ENCODE measurements at regions not wholly inside any gene's neighbourhood (a gene's known extent, or its start where the extent isn't known, plus 50 kb on each side); places are given as distances from the start of the nearest gene placed in this dataset.
"Not testable (repeated sequence)": the region's sequence is repeated elsewhere in the genome, so short reads cannot be mapped to it uniquely, and the experiment has no call there.

- H3K4me3 ChIP-seq (ENCODE audit: low read length in 2 of 2), result no peak overlapping the region
- CTCF ChIA-PET (ENCODE audit: partially characterized antibody), result no interaction called here
- intact Hi-C loops (cut with micrococcal nuclease), result no loop called here
- DNase-seq, result no peak
- no peaks in the 10 kb centered on the region for H3K27me3 ChIP-seq (ENCODE audit: insufficient read depth, low read length)
- no peaks in the 10 kb centered on the region for H3K36me3 ChIP-seq (ENCODE audit: insufficient read depth, low read length)
- POLR2A ChIA-PET (ENCODE audit: partially characterized antibody), result no interaction called here
- no peaks in the 10 kb centered on the region for H3K4me1 ChIP-seq (ENCODE audit: insufficient read depth, low read length)
- Mint-ChIP-seq H3K36me3 (no peaks in the 10 kb centered on the region), H3K4me3 (no peak overlapping the region), H3K27ac (no peak overlapping the region), H3K27me3 (no peaks in the 10 kb centered on the region), H3K4me1 (no peaks in the 10 kb centered on the region), H3K9me3 (peaks cover 0 to 9% (median 4%) of the 10 kb centered on the region in 8 donors)
- no peaks in the 10 kb centered on the region for H3K9me3 ChIP-seq (ENCODE audit: control insufficient read depth in 1 of 2, low read length in 2 of 2)
- H3K27ac ChIP-seq (ENCODE audit: low read depth, low read length), result no peak overlapping the region
Measured at GRCh38 chr7:68875857-68876256, 722.4 kb upstream of the AUTS2 start.

GRCh38 chr7:68887116-68887515, 711.2 kb upstream of the AUTS2 start:
- H3K27me3 Mint-ChIP-seq; H3K27me3 ChIP-seq (ENCODE audit: insufficient read depth, low read length); H3K4me3 ChIP-seq (ENCODE audit: low read length in 2 of 2); H3K36me3 ChIP-seq (ENCODE audit: insufficient read depth, low read length); H3K27ac Mint-ChIP-seq; H3K4me1 Mint-ChIP-seq; H3K27ac ChIP-seq (ENCODE audit: low read depth, low read length); H3K9me3 ChIP-seq (ENCODE audit: control insufficient read depth in 1 of 2, low read length in 2 of 2); POLR2A ChIA-PET (ENCODE audit: partially characterized antibody); DNase-seq; H3K36me3 Mint-ChIP-seq; H3K4me3 Mint-ChIP-seq; CTCF ChIA-PET (ENCODE audit: partially characterized antibody); intact Hi-C loops (cut with micrococcal nuclease); H3K4me1 ChIP-seq (ENCODE audit: insufficient read depth, low read length): not testable (repeated sequence)
- H3K9me3 Mint-ChIP-seq, result peaks cover 0 to 16% (median 2%) of the 10 kb centered on the region in 8 donors

GRCh38 chr7:68888971-68889385, 709.3 kb upstream of the AUTS2 start:
- Histone ChIP-seq H3K27me3 (ENCODE audit: insufficient read depth, low read length) (no peaks in the 10 kb centered on the region), H3K4me1 (ENCODE audit: insufficient read depth, low read length) (no peaks in the 10 kb centered on the region), H3K9me3 (ENCODE audit: control insufficient read depth in 1 of 2, low read length in 2 of 2) (no peaks in the 10 kb centered on the region), H3K27ac (ENCODE audit: low read depth, low read length) (no peak overlapping the region), H3K4me3 (ENCODE audit: low read length in 2 of 2) (no peak overlapping the region), H3K36me3 (ENCODE audit: insufficient read depth, low read length) (no peaks in the 10 kb centered on the region)
- intact Hi-C loops (cut with micrococcal nuclease), result no loop called here
- Mint-ChIP-seq H3K36me3 (no peaks in the 10 kb centered on the region), H3K4me3 (no peak overlapping the region), H3K4me1 (no peaks in the 10 kb centered on the region), H3K27me3 (no peaks in the 10 kb centered on the region), H3K9me3 (peaks cover 0 to 15% (median 4%) of the 10 kb centered on the region in 8 donors), H3K27ac (no peak overlapping the region)
- POLR2A ChIA-PET (ENCODE audit: partially characterized antibody), result no interaction called here
- CTCF ChIA-PET (ENCODE audit: partially characterized antibody), result no interaction called here
- DNase-seq, result no peak

GRCh38 chr7:68892236-68892635, 706.0 kb upstream of the AUTS2 start:
- H3K27ac ChIP-seq (ENCODE audit: low read depth, low read length), result no peak overlapping the region
- Mint-ChIP-seq H3K4me1 (no peaks in the 10 kb centered on the region), H3K27ac (no peak overlapping the region), H3K4me3 (no peak overlapping the region), H3K9me3 (peaks cover 4 to 18% (median 8%) of the 10 kb centered on the region in 8 donors), H3K27me3 (no peaks in the 10 kb centered on the region), H3K36me3 (no peaks in the 10 kb centered on the region)
- intact Hi-C loops (cut with micrococcal nuclease), result no loop called here
- H3K36me3 ChIP-seq (ENCODE audit: insufficient read depth, low read length), result no peaks in the 10 kb centered on the region
- no peaks in the 10 kb centered on the region for H3K27me3 ChIP-seq (ENCODE audit: insufficient read depth, low read length)
- no peak overlapping the region for H3K4me3 ChIP-seq (ENCODE audit: low read length in 2 of 2)
- no peaks in the 10 kb centered on the region for H3K9me3 ChIP-seq (ENCODE audit: control insufficient read depth in 1 of 2, low read length in 2 of 2)
- H3K4me1 ChIP-seq (ENCODE audit: insufficient read depth, low read length), result no peaks in the 10 kb centered on the region
- ChIA-PET POLR2A (ENCODE audit: partially characterized antibody) (no interaction called here), CTCF (ENCODE audit: partially characterized antibody) (no interaction called here)
- no peak for DNase-seq

- Mint-ChIP-seq H3K9me3 (peaks cover 4 to 16% (median 7%) of the 10 kb centered on the region in 8 donors), H3K27me3 (no peaks in the 10 kb centered on the region), H3K4me3 (no peak overlapping the region), H3K4me1 (no peaks in the 10 kb centered on the region), H3K36me3 (no peaks in the 10 kb centered on the region), H3K27ac (no peak overlapping the region)
- no peak for DNase-seq
- ChIA-PET CTCF (ENCODE audit: partially characterized antibody) (no interaction called here), POLR2A (ENCODE audit: partially characterized antibody) (no interaction called here)
- intact Hi-C loops (cut with micrococcal nuclease), result no loop called here
- no peak overlapping the region for H3K27ac ChIP-seq (ENCODE audit: low read depth, low read length)
- no peaks in the 10 kb centered on the region for H3K27me3 ChIP-seq (ENCODE audit: insufficient read depth, low read length)
- no peaks in the 10 kb centered on the region for H3K36me3 ChIP-seq (ENCODE audit: insufficient read depth, low read length)
- no peaks in the 10 kb centered on the region for H3K4me1 ChIP-seq (ENCODE audit: insufficient read depth, low read length)
- no peak overlapping the region for H3K4me3 ChIP-seq (ENCODE audit: low read length in 2 of 2)
- no peaks in the 10 kb centered on the region for H3K9me3 ChIP-seq (ENCODE audit: control insufficient read depth in 1 of 2, low read length in 2 of 2)
Measured at GRCh38 chr7:68893411-68893810, 704.9 kb upstream of the AUTS2 start.

GRCh38 chr7:68899156-68899555, 699.1 kb upstream of the AUTS2 start:
- peaks cover 6 to 20% (median 11%) of the 10 kb centered on the region in 8 donors for H3K9me3 Mint-ChIP-seq
- CTCF ChIA-PET (ENCODE audit: partially characterized antibody); intact Hi-C loops (cut with micrococcal nuclease); DNase-seq; H3K36me3 Mint-ChIP-seq; H3K9me3 ChIP-seq (ENCODE audit: control insufficient read depth in 1 of 2, low read length in 2 of 2); H3K4me3 Mint-ChIP-seq; H3K27ac ChIP-seq (ENCODE audit: low read depth, low read length); H3K4me1 Mint-ChIP-seq; H3K27ac Mint-ChIP-seq; H3K4me1 ChIP-seq (ENCODE audit: insufficient read depth, low read length); H3K27me3 ChIP-seq (ENCODE audit: insufficient read depth, low read length); H3K27me3 Mint-ChIP-seq; POLR2A ChIA-PET (ENCODE audit: partially characterized antibody); H3K4me3 ChIP-seq (ENCODE audit: low read length in 2 of 2); H3K36me3 ChIP-seq (ENCODE audit: insufficient read depth, low read length): not testable (repeated sequence)

- no peaks in the 10 kb centered on the region for H3K9me3 ChIP-seq (ENCODE audit: control insufficient read depth in 1 of 2, low read length in 2 of 2)
- H3K36me3 ChIP-seq (ENCODE audit: insufficient read depth, low read length), result no peaks in the 10 kb centered on the region
- Mint-ChIP-seq H3K27me3 (no peaks in the 10 kb centered on the region), H3K4me1 (no peaks in the 10 kb centered on the region), H3K36me3 (no peaks in the 10 kb centered on the region), H3K4me3 (no peak overlapping the region), H3K9me3 (peaks cover 6 to 16% (median 10%) of the 10 kb centered on the region in 8 donors), H3K27ac (no peak overlapping the region)
- POLR2A ChIA-PET (ENCODE audit: partially characterized antibody), result no interaction called here
- no peaks in the 10 kb centered on the region for H3K27me3 ChIP-seq (ENCODE audit: insufficient read depth, low read length)
- no peak for DNase-seq
- CTCF ChIA-PET (ENCODE audit: partially characterized antibody), result no interaction called here
- H3K27ac ChIP-seq (ENCODE audit: low read depth, low read length), result no peak overlapping the region
- intact Hi-C loops (cut with micrococcal nuclease), result no loop called here
- H3K4me1 ChIP-seq (ENCODE audit: insufficient read depth, low read length), result no peaks in the 10 kb centered on the region
- no peak overlapping the region for H3K4me3 ChIP-seq (ENCODE audit: low read length in 2 of 2)
Measured at GRCh38 chr7:68900096-68900495, 698.2 kb upstream of the AUTS2 start.

GRCh38 chr7:68904630-68905029, 693.6 kb upstream of the AUTS2 start:
- no peaks in the 10 kb centered on the region for H3K27me3 ChIP-seq (ENCODE audit: insufficient read depth, low read length)
- no peaks in the 10 kb centered on the region for H3K4me1 ChIP-seq (ENCODE audit: insufficient read depth, low read length)
- H3K27me3 Mint-ChIP-seq, result no peaks in the 10 kb centered on the region
- no peak overlapping the region for H3K27ac Mint-ChIP-seq
- no peaks in the 10 kb centered on the region for H3K36me3 ChIP-seq (ENCODE audit: insufficient read depth, low read length)
- no peaks in the 10 kb centered on the region for H3K9me3 ChIP-seq (ENCODE audit: control insufficient read depth in 1 of 2, low read length in 2 of 2)
- POLR2A ChIA-PET (ENCODE audit: partially characterized antibody), result no interaction called here
- no peak overlapping the region for H3K4me3 Mint-ChIP-seq
- intact Hi-C loops (cut with micrococcal nuclease), result no loop called here
- no peak overlapping the region for H3K27ac ChIP-seq (ENCODE audit: low read depth, low read length)
- H3K36me3 Mint-ChIP-seq, result no peaks in the 10 kb centered on the region
- no peak for DNase-seq
- no peak overlapping the region for H3K4me3 ChIP-seq (ENCODE audit: low read length in 2 of 2)
- CTCF ChIA-PET (ENCODE audit: partially characterized antibody), result no interaction called here
- no peaks in the 10 kb centered on the region for H3K4me1 Mint-ChIP-seq
- peaks cover 4 to 28% (median 14%) of the 10 kb centered on the region in 8 donors for H3K9me3 Mint-ChIP-seq
